Ascending aorta (tissue), 2 donors: ENCODE measurements at regions not wholly inside any gene's neighbourhood (a gene's known extent, or its start where the extent isn't known, plus 50 kb on each side); places are given as distances from the start of the nearest gene placed in this dataset.

Experiments
- DNase-seq, 2 donors: peaks; one replicate each; pipeline ENCODE4 v3.0.0-alpha.2; 2019; ENCODE audit warnings: low spot score in 2 of 2
- H3K27ac ChIP-seq, 2 donors: fragments of 200-600 bp; sonication (generic); one replicate each; pipeline ENCODE4 v1.5.1; 2016 to 2017; ENCODE audit warnings: mild to moderate bottlenecking in 1 of 2
- H3K27me3 ChIP-seq: fragments of 200-600 bp; sonication (generic); one replicate; pipeline ENCODE4 v1.5.1; 2017
- H3K36me3 ChIP-seq, 2 donors: fragments of 200-600 bp; sonication (generic); one replicate each; pipeline ENCODE4 v1.5.1; 2016
- H3K4me1 ChIP-seq, 2 donors: fragments of 200-600 bp; sonication (generic); one replicate each; pipeline ENCODE4 v1.5.1; 2016 to 2017; ENCODE audit warnings: mild to moderate bottlenecking in 1 of 2
- H3K4me3 ChIP-seq, 2 donors: fragments of 200-600 bp; sonication (generic); one replicate each; pipeline ENCODE4 v1.5.1; 2016 to 2017; ENCODE audit warnings: mild to moderate bottlenecking in 1 of 2
- H3K9me3 ChIP-seq, 2 donors: fragments of 200-600 bp; sonication (generic); one replicate each; pipeline ENCODE4 v1.5.1; 2016
- CTCF ChIP-seq, 3 experiments: fragments of 200-600 bp in 2 of 3; fragments of 450-650 bp in 1 of 3; sonication (generic) in 2 of 3; IDR thresholded peaks; one replicate each; pipeline ENCODE4 v1.5.1; 2016 to 2019; ENCODE audit warnings: antibody characterized with exemption in 3 of 3, mild to moderate bottlenecking in 1 of 3, moderate library complexity in 1 of 3
- intact Hi-C: fragments of 100-400 bp; cut with DNase I; formaldehyde crosslinking; loops from one replicate; pipeline ENCODE4 v1.15.1; 2023

- no peaks in the 10 kb centered on the region for H3K27me3 ChIP-seq
- H3K9me3 ChIP-seq, result peaks cover 0 to 7% of the 10 kb centered on the region in 2 donors
- no peak for TF ChIP-seq CTCF (IDR thresholded peaks at IDR 0.05)
- H3K27ac ChIP-seq, result no peak overlapping the region
- intact Hi-C loops, result no loop called here
- H3K4me3 ChIP-seq, result no peak overlapping the region
- H3K4me1 ChIP-seq, result no peaks in the 10 kb centered on the region
- no peaks in the 10 kb centered on the region for H3K36me3 ChIP-seq
- DNase-seq, result no peak
Measured at GRCh38 chr18:61694236-61694635, 198.6 kb downstream of the RNF152 start.

- Histone ChIP-seq H3K9me3 (peaks cover 0 to 3% of the 10 kb centered on the region in 2 donors), H3K27me3 (no peaks in the 10 kb centered on the region), H3K4me1 (no peaks in the 10 kb centered on the region), H3K36me3 (no peaks in the 10 kb centered on the region), H3K27ac (no peak overlapping the region), H3K4me3 (no peak overlapping the region)
- no peak for TF ChIP-seq CTCF (IDR thresholded peaks at IDR 0.05)
- no peak for DNase-seq
- intact Hi-C loops, result no loop called here
Measured at GRCh38 chr18:61690418-61691138, 202.2 kb downstream of the RNF152 start.

- Histone ChIP-seq H3K9me3 (no peaks in the 10 kb centered on the region), H3K27ac (no peak overlapping the region), H3K4me1 (no peaks in the 10 kb centered on the region), H3K27me3 (no peaks in the 10 kb centered on the region), H3K4me3 (no peak overlapping the region), H3K36me3 (no peaks in the 10 kb centered on the region)
- intact Hi-C loops, result no loop called here
- no peak for DNase-seq
- TF ChIP-seq CTCF (IDR thresholded peaks at IDR 0.05), result no peak
Measured at GRCh38 chr18:61687317-61687716, 205.5 kb downstream of the RNF152 start.

- intact Hi-C loops, result no loop called here
Measured at GRCh38 chr18:61683856-61684255, 209.0 kb downstream of the RNF152 start.

GRCh38 chr18:61681065-61681464, 211.7 kb downstream of the RNF152 start:
- DNase-seq, result no peak
- intact Hi-C loops, result no loop called here
- no peaks in the 10 kb centered on the region for H3K27me3 ChIP-seq
- no peaks in the 10 kb centered on the region for H3K4me1 ChIP-seq
- no peak overlapping the region for H3K4me3 ChIP-seq
- TF ChIP-seq CTCF (IDR thresholded peaks at IDR 0.05), result no peak
- no peaks in the 10 kb centered on the region for H3K36me3 ChIP-seq
- peaks cover 0 to 12% of the 10 kb centered on the region in 2 donors for H3K9me3 ChIP-seq
- no peak overlapping the region for H3K27ac ChIP-seq

More at GRCh38 chr18:61683856-61684255, 209.0 kb downstream of the RNF152 start:
- DNase-seq, result no peak
- Histone ChIP-seq H3K9me3 (peaks cover 0 to 12% of the 10 kb centered on the region in 2 donors), H3K27me3 (no peaks in the 10 kb centered on the region), H3K36me3 (no peaks in the 10 kb centered on the region), H3K4me3 (no peak overlapping the region), H3K4me1 (no peaks in the 10 kb centered on the region), H3K27ac (no peak overlapping the region)
- TF ChIP-seq CTCF (IDR thresholded peaks at IDR 0.05), result no peak
